ENCODE measurements at regions not wholly inside any gene's neighbourhood (a gene's known extent, or its start where the extent isn't known, plus 50 kb on each side); places are given as distances from the start of the nearest gene placed in this dataset.
"Not testable (repeated sequence)": the region's sequence is repeated elsewhere in the genome, so short reads cannot be mapped to it uniquely, and the experiment has no call there.

DNA sequence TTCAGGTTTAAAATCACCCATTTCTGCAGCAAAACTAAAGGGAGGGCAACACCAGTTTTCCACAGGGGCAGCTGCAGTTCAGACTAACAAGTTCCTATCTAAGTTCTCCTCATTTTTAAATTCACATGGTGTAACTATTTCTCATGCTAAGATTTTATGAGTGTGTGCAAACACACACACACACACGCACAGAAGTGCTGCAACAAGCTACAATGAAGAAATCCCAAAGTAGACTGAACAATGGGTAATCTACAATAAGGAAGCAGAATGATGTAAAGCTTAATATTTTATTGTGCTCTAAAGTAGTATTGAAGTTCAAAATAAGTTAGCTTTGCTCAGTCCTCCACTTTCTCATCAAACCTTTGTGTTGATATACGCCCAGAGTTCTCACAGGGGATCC, 140.8 kb upstream of the SPATA31A3 start:
- in situ Hi-C loops (cut with HindIII; ENCODE audit: low pct_unique_long_range_greater_than_20kb, low sequenced_read_pairs); H3K36me3 ChIP-seq (ENCODE audit: control insufficient read depth, insufficient read depth, low read length); H3K27ac ChIP-seq (ENCODE audit: low read length); H3K4me1 ChIP-seq (ENCODE audit: control insufficient read depth, insufficient read depth, low read length); H3K27me3 ChIP-seq (ENCODE audit: control insufficient read depth, insufficient read depth, low read length); ATAC-seq; BruUV-seq (replicated peaks); intact Hi-C loops (cut with micrococcal nuclease; ENCODE audit: unreplicated experiment); CTCF ChIA-PET; H3K9me3 ChIP-seq (ENCODE audit: control insufficient read depth, insufficient read depth, low read depth, low read length); POLR2A ChIA-PET; DNase-seq (ENCODE audit: low read depth, low spot score); H3K4me3 ChIP-seq (ENCODE audit: low read depth in 2 of 2, low read length in 2 of 2): not testable (repeated sequence)

- H3K9me3 ChIP-seq (ENCODE audit: control insufficient read depth, insufficient read depth, low read depth, low read length); H3K36me3 ChIP-seq (ENCODE audit: control insufficient read depth, insufficient read depth, low read length); H3K27me3 ChIP-seq (ENCODE audit: control insufficient read depth, insufficient read depth, low read length); DNase-seq (ENCODE audit: low read depth, low spot score); BruUV-seq (replicated peaks); H3K27ac ChIP-seq (ENCODE audit: low read length); H3K4me1 ChIP-seq (ENCODE audit: control insufficient read depth, insufficient read depth, low read length); in situ Hi-C loops (cut with HindIII; ENCODE audit: low pct_unique_long_range_greater_than_20kb, low sequenced_read_pairs); ATAC-seq; CTCF ChIA-PET; H3K4me3 ChIP-seq (ENCODE audit: low read depth in 2 of 2, low read length in 2 of 2); POLR2A ChIA-PET; intact Hi-C loops (cut with micrococcal nuclease; ENCODE audit: unreplicated experiment): not testable (repeated sequence)
Observed at GRCh38 chr9:67116761-67117160, 124.4 kb upstream of the SPATA31A3 start.

DNA sequence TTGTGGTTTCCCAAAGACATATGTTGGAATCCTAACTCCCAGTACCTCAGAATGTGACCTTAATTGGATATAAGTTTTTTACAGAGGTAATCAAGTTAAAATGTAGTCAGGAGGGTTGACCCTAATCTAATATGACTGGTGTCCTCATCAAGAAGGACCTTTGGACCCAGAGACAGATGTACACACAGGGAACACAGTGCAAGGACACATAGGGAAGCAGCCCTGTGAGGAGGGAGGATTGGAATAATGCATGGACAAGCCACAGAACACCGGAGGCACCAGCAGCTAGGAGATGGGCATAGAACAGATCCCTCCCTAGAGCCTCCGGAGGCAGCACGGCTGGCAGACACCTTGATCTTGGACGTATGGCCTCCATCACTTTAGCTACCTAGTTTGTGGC, 119.8 kb upstream of the SPATA31A3 start:
- H3K4me1 ChIP-seq (ENCODE audit: control insufficient read depth, insufficient read depth, low read length); CTCF ChIA-PET; H3K4me3 ChIP-seq (ENCODE audit: low read depth in 2 of 2, low read length in 2 of 2); H3K9me3 ChIP-seq (ENCODE audit: control insufficient read depth, insufficient read depth, low read depth, low read length); H3K27me3 ChIP-seq (ENCODE audit: control insufficient read depth, insufficient read depth, low read length); POLR2A ChIA-PET; H3K27ac ChIP-seq (ENCODE audit: low read length); ATAC-seq; BruUV-seq (replicated peaks); in situ Hi-C loops (cut with HindIII; ENCODE audit: low pct_unique_long_range_greater_than_20kb, low sequenced_read_pairs); intact Hi-C loops (cut with micrococcal nuclease; ENCODE audit: unreplicated experiment); H3K36me3 ChIP-seq (ENCODE audit: control insufficient read depth, insufficient read depth, low read length); DNase-seq (ENCODE audit: low read depth, low spot score): not testable (repeated sequence)

- in situ Hi-C loops (cut with HindIII; ENCODE audit: low pct_unique_long_range_greater_than_20kb, low sequenced_read_pairs); POLR2A ChIA-PET; BruUV-seq (replicated peaks); DNase-seq (ENCODE audit: low read depth, low spot score); H3K4me3 ChIP-seq (ENCODE audit: low read depth in 2 of 2, low read length in 2 of 2); H3K36me3 ChIP-seq (ENCODE audit: control insufficient read depth, insufficient read depth, low read length); CTCF ChIA-PET; H3K27ac ChIP-seq (ENCODE audit: low read length); H3K9me3 ChIP-seq (ENCODE audit: control insufficient read depth, insufficient read depth, low read depth, low read length); intact Hi-C loops (cut with micrococcal nuclease; ENCODE audit: unreplicated experiment); H3K27me3 ChIP-seq (ENCODE audit: control insufficient read depth, insufficient read depth, low read length); H3K4me1 ChIP-seq (ENCODE audit: control insufficient read depth, insufficient read depth, low read length); ATAC-seq: not testable (repeated sequence)
Observed at GRCh38 chr9:67111733-67112132, 119.4 kb upstream of the SPATA31A3 start.

GRCh38 chr9:67109859-67110258, 117.5 kb upstream of the SPATA31A3 start:
- H3K4me3 ChIP-seq (ENCODE audit: low read depth in 2 of 2, low read length in 2 of 2); POLR2A ChIA-PET; DNase-seq (ENCODE audit: low read depth, low spot score); intact Hi-C loops (cut with micrococcal nuclease; ENCODE audit: unreplicated experiment); H3K4me1 ChIP-seq (ENCODE audit: control insufficient read depth, insufficient read depth, low read length); H3K27me3 ChIP-seq (ENCODE audit: control insufficient read depth, insufficient read depth, low read length); BruUV-seq (replicated peaks); CTCF ChIA-PET; in situ Hi-C loops (cut with HindIII; ENCODE audit: low pct_unique_long_range_greater_than_20kb, low sequenced_read_pairs); H3K9me3 ChIP-seq (ENCODE audit: control insufficient read depth, insufficient read depth, low read depth, low read length); ATAC-seq; H3K27ac ChIP-seq (ENCODE audit: low read length); H3K36me3 ChIP-seq (ENCODE audit: control insufficient read depth, insufficient read depth, low read length): not testable (repeated sequence)

DNA sequence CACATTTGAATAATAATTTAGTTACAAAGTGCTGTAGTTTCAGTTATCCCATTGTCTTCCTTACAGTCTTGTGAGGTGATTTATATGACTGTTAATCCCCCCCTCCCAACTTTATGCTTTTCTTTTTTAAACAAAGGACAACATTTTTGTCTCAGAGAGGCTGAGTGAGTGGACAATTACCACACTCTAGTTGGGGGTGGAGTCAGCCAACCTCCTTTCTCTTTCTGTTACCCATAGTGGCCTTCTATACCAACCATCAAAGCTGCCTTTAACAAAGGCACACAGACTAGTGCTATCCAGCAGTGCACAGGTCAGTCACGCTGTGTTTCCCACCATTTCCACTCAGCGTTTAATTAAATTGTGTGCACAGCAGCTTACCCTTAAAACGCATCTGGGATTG, 114.3 kb upstream of the SPATA31A3 start:
- intact Hi-C loops (cut with micrococcal nuclease; ENCODE audit: unreplicated experiment); CTCF ChIA-PET; H3K36me3 ChIP-seq (ENCODE audit: control insufficient read depth, insufficient read depth, low read length); ATAC-seq; POLR2A ChIA-PET; H3K27ac ChIP-seq (ENCODE audit: low read length); DNase-seq (ENCODE audit: low read depth, low spot score); H3K9me3 ChIP-seq (ENCODE audit: control insufficient read depth, insufficient read depth, low read depth, low read length); H3K27me3 ChIP-seq (ENCODE audit: control insufficient read depth, insufficient read depth, low read length); H3K4me1 ChIP-seq (ENCODE audit: control insufficient read depth, insufficient read depth, low read length); in situ Hi-C loops (cut with HindIII; ENCODE audit: low pct_unique_long_range_greater_than_20kb, low sequenced_read_pairs); H3K4me3 ChIP-seq (ENCODE audit: low read depth in 2 of 2, low read length in 2 of 2); BruUV-seq (replicated peaks): not testable (repeated sequence)

- H3K4me1 ChIP-seq (ENCODE audit: control insufficient read depth, insufficient read depth, low read length); H3K9me3 ChIP-seq (ENCODE audit: control insufficient read depth, insufficient read depth, low read depth, low read length); DNase-seq (ENCODE audit: low read depth, low spot score); H3K27me3 ChIP-seq (ENCODE audit: control insufficient read depth, insufficient read depth, low read length); ATAC-seq; POLR2A ChIA-PET; BruUV-seq (replicated peaks); CTCF ChIA-PET; H3K27ac ChIP-seq (ENCODE audit: low read length); H3K36me3 ChIP-seq (ENCODE audit: control insufficient read depth, insufficient read depth, low read length); in situ Hi-C loops (cut with HindIII; ENCODE audit: low pct_unique_long_range_greater_than_20kb, low sequenced_read_pairs); H3K4me3 ChIP-seq (ENCODE audit: low read depth in 2 of 2, low read length in 2 of 2); intact Hi-C loops (cut with micrococcal nuclease; ENCODE audit: unreplicated experiment): not testable (repeated sequence)
Observed at GRCh38 chr9:67102506-67103276, 110.3 kb upstream of the SPATA31A3 start.

DNA sequence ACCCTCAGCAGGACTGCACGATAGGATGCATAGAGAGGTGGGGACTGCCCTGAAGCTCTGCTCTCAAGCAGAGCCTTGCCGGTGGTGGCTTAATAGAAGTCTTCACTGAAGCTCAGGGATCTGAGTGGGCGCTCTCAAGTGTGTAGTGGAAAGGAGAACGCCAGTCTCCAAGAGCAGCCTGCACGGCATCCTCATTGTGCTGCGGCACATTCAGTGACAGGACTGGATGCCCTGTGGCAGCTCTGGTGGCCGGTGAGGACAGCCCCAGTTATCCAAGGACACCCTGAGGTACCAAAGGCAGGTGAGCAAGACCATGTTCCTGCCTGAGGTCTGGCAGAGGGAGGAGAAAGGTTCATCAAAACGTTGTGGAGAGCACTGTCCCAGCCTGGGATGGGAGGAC, 98.8 kb upstream of the SPATA31A3 start:
- intact Hi-C loops (cut with micrococcal nuclease; ENCODE audit: unreplicated experiment); DNase-seq (ENCODE audit: low read depth, low spot score); in situ Hi-C loops (cut with HindIII; ENCODE audit: low pct_unique_long_range_greater_than_20kb, low sequenced_read_pairs); H3K27me3 ChIP-seq (ENCODE audit: control insufficient read depth, insufficient read depth, low read length); H3K9me3 ChIP-seq (ENCODE audit: control insufficient read depth, insufficient read depth, low read depth, low read length); BruUV-seq (replicated peaks); H3K27ac ChIP-seq (ENCODE audit: low read length); ATAC-seq; H3K4me3 ChIP-seq (ENCODE audit: low read depth in 2 of 2, low read length in 2 of 2); POLR2A ChIA-PET; H3K36me3 ChIP-seq (ENCODE audit: control insufficient read depth, insufficient read depth, low read length); H3K4me1 ChIP-seq (ENCODE audit: control insufficient read depth, insufficient read depth, low read length); CTCF ChIA-PET: not testable (repeated sequence)

Measured in Panc1 (cell line).